H1 (cell line): ENCODE measurements at regions not wholly inside any gene's neighbourhood (a gene's known extent, or its start where the extent isn't known, plus 50 kb on each side); places are given as distances from the start of the nearest gene placed in this dataset.

Source experiments
- JUN ChIP-seq: IDR thresholded peaks from 2 replicates; pipeline ENCODE4 v1.6.1; 2011; ENCODE audit warnings: low read depth, mild to moderate bottlenecking, improper control_type of control experiment, low read length
- SRF ChIP-seq: IDR thresholded peaks from 2 replicates; pipeline ENCODE4 v1.6.1; 2011; ENCODE audit warnings: mild to moderate bottlenecking, low read depth, low read length, moderate library complexity
- TF ChIP-seq, protein P1 (sequence below), 3 experiments: IDR thresholded peaks; 1 replicate in 2 of 3; 2 replicates in 1 of 3; pipeline versions ENCODE4 v1.5.1 to v1.6.1; 2011; ENCODE audit warnings: low read length in 3 of 3, mild to moderate bottlenecking in 3 of 3, inconsistent platforms in 2 of 3, low read depth in 1 of 3, moderate library complexity in 1 of 3; ENCODE audit not compliant: insufficient read depth in 1 of 3; ENCODE audit errors: control extremely low read depth in 1 of 3

GRCh38 chr12:94089891-94090290 lies 58.5 kb upstream of the PLXNC1 start:
- no peak for TF ChIP-seq JUN
- TF ChIP-seq, protein P1, sequence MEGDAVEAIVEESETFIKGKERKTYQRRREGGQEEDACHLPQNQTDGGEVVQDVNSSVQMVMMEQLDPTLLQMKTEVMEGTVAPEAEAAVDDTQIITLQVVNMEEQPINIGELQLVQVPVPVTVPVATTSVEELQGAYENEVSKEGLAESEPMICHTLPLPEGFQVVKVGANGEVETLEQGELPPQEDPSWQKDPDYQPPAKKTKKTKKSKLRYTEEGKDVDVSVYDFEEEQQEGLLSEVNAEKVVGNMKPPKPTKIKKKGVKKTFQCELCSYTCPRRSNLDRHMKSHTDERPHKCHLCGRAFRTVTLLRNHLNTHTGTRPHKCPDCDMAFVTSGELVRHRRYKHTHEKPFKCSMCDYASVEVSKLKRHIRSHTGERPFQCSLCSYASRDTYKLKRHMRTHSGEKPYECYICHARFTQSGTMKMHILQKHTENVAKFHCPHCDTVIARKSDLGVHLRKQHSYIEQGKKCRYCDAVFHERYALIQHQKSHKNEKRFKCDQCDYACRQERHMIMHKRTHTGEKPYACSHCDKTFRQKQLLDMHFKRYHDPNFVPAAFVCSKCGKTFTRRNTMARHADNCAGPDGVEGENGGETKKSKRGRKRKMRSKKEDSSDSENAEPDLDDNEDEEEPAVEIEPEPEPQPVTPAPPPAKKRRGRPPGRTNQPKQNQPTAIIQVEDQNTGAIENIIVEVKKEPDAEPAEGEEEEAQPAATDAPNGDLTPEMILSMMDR (IDR thresholded peaks at IDR 0.05; ENCODE audit: control extremely low read depth in 1 of 3, insufficient read depth in 1 of 3, low read depth in 1 of 3, low read length in 3 of 3): no peak
- no peak for TF ChIP-seq SRF
